Dermis microvascular lymphatic vessel endothelial cell (primary cell): ENCODE measurements at regions not wholly inside any gene's neighbourhood (a gene's known extent, or its start where the extent isn't known, plus 50 kb on each side); places are given as distances from the start of the nearest gene placed in this dataset.
A peak's percentile ranks its signal among the peaks of the same experiment; 100 is the strongest.
"Not testable (repeated sequence)": the region's sequence is repeated elsewhere in the genome, so short reads cannot be mapped to it uniquely, and the experiment has no call there.

Experiments used
- DNase-seq, 2 donors: peaks; one replicate each; pipeline versions ENCODE4 v3.0.0 to v3.0.0-alpha.2; 2010; ENCODE audit warnings: low read depth in 2 of 2

- not testable (repeated sequence) for DNase-seq
These were observed 110.3 kb downstream of the NPIPB11 start for GRCh38 chr16:29296176-29296575.

GRCh38 chr16:29294951-29295795, 111.3 kb downstream of the NPIPB11 start:
- DNase-seq: not testable (repeated sequence)

DNA sequence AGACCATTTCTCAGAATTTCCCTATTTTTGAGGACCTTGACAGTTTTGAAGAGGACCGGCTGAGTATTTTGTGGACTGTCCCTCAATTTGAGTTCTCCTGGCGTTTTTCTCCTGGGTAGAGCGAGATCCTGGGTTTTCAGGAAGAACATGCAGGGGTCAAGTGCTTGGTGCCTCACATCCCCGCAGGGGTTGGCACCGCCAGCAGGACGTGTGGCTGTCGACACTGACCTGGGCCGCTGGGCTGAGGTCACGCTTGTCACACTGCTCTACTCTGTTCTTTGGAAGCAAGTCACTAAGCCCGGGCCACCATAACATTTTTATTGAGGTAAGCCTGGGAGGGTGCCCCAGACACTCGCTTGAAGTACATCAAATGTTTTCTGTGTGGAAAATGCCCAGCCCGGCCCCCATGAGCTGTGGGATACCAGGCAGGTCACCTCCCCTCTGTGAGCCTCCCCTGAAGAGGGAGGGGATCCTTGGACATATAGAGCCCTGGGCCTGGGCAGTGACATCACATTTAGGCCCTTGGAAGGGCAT, 112.0 kb downstream of the NPIPB11 start:
- not testable (repeated sequence) for DNase-seq

- not testable (repeated sequence) for DNase-seq
These were observed 113.0 kb downstream of the NPIPB11 start for GRCh38 chr16:29293545-29293944.

- DNase-seq: not testable (repeated sequence)
These were observed 113.5 kb downstream of the NPIPB11 start for GRCh38 chr16:29292952-29293471.

DNA sequence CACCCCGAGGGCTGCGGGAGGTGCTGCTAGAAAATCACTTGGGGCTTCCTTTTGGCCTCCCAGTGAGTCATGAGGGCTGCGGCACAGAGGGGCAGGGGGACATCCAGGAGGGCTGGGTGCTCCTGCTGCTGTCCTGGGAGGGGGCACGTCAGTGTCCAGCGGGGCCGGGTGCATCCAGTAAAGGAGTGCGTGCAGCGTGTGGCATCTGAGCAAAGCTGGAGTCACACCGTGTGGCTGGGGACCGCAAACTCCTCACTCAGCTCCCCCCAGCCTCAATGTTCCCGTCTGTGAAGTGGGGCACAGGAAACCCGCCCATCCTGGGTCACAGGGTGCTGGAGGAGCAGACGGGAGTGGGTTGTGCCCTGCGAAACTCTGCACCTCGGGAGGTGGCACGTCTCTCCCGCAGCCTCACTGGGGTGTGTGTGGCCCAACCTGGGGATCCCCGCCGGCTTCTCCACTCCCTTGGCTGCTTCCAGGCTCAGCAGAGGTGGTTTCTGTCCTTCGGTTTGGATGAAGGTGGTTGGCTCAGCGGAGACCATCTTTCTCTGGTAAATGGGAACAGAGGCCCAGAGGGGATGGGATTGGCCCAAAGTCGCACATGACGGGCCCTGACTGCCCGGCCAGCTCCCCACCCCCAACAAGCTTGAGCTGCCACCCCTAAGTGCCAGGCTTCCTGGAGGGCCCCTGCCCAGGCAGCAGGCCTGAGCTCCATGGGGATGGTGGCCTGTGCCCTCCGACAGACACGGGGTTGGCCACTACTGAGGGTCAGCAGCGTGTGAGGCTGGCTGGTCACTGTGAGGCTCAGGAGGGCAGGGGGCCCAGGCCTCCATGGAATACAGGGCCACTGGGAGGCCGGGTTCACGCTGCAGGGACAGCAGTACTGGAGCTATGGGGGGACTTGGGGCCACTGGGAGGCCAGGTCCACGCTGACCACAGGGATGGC, 114.9 kb downstream of the NPIPB11 start:
- DNase-seq: not testable (repeated sequence)

DNA sequence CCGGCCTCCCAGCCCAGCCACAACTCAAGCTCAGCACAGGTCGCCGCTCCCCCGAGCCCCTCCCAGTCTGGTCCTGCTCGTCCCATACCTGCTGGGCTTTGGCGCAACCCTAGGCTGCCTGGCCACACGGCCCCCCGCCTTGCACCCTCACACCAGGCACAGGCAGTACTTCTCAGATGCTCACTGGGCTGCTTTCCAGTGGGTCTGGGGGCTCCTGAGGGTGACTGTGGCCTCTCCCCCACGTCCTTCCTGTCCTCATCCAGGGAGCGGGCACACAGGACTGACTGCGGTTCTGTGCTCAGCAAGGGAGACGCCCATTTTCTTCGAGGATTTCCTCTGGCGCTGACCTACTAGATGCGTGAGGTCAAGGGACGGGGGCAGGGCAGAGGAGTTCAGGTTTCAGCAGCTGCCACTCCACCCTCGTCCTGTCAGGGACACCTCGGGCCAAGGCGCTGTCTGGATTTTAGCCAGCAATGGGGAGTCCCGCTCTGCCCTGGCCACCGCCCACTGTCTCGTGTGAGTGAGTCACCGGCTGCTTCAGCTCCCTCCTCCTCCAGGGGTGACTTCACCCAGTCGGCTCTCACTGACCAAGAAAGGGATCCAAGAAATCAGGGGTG, 115.8 kb downstream of the NPIPB11 start:
- peak; percentile 26 to 97 for DNase-seq

DNA sequence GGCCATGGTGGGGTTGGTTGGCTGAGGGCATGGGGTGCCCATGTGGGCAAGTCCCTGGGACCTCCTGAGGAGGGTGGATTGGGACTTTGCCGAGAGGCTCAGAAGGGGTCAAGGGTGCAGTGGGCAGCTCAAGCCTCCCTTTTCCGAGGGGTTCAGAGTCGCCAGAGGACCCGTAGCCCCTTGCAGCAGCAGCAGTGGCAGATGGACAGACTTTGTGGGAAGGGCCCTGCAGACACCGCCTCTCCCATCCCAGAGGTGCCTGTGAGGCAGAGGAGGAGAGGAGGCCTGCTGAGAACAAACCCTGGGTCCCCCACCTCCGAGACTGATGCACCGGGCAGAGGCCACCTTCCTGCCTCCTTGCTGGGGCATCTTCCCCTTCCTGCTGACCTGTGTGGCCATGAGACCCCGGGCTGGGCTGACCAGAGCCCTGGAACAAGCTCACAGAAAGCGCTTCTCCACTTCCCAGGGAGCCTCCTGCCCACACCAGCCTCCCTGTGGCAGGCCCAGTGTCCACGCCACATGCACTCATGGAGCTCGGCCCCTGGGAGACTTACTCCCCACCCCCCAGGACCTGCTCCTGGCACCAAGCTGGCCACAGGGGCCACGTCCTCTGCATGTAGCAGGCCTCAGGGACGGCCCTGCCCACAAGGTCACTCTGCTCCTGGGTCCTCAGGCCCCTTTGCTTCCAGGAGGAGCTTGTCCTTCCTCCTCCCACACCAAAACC, 116.8 kb downstream of the NPIPB11 start:
- not testable (repeated sequence) for DNase-seq

DNA sequence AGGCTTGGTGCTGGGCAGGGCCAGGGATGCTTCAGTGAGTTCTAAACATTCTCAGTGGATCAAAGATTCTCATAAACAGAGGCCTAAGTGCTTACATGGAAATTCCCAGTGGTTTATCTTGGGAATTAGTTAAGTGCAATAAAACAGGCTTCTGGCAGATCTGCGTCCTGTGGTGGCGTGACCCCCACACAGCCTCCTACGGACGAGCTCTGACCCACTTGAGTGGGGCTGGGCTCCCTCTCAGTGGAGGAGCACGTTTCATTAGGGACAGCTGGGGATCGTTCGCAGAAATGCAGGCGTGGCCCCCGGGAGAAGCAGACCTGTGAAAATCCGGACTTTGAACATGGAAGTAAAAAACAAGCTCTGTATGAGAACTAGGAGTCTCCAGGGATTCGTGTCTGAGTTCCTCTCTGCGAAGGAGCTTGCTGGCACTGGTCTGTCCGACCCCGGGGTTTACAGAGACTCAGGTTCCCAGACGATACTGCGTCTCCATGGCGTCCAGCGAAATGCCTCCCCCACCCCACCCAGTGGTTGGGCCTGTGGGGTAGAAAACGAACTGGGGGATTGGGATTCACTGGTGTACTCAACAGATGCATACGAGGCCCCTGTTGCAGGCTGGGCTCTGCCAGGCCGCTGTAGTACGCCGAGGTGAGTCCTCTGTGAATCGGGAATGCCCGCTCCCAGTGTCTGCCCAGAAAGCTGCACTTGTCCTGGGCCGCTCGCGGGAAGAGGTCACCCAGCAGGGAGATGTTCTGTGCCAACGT, 117.6 kb downstream of the NPIPB11 start:
- DNase-seq: not testable (repeated sequence)

DNA sequence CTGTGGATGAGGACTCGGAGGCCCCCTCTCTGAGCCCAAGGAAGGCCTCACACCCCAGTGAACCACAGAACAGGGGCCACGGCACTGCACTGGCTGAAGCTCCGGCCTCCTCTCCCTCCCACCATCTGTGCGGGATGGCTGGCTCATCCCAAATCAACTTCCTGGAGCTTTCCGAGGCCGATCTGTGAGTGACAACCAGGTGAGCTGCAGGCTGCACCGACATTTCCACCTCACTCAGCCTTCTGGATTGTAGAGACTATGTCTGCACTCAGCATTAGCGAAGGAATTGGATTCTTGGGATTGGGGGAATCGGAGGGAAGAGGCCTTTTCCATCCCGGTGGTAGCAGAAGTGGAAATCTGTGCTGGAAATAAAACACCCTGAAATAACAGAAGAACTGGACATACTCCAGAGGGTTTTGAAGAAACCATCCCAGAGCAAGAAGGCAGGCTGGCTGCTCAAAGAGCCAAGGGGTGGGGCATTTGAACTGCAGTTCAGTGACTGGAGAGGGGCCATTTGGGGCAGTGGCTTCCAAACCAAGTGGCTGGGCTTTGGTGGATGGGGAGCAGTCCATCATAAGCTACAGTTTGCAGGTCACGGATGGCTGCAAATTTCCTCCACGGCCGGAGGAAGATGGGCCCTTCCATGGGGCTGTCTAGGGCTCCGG, 118.5 kb downstream of the NPIPB11 start:
- not testable (repeated sequence) for DNase-seq

GRCh38 chr16:29287246-29287645, 119.3 kb downstream of the NPIPB11 start:
- not testable (repeated sequence) for DNase-seq

DNA sequence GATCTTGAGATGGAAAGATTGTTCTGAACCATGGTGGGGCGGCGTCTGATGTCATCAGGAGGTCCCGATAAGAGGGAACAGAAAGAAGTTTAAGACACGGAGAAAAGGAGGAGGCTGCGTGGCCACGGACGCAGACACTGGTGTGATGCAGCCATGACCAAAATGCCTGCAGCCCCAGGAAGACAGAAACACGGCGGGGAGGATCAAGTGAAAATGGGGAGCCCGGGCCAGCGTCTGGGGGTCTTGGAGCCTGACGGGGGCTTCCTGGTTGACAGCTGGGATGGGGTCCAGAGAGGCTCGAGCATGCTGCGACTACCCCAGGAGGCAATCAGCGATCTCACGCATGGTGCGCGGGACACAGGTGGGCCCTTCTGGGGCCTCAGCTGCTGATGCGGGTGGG, 119.7 kb downstream of the NPIPB11 start:
- not testable (repeated sequence) for DNase-seq

DNA sequence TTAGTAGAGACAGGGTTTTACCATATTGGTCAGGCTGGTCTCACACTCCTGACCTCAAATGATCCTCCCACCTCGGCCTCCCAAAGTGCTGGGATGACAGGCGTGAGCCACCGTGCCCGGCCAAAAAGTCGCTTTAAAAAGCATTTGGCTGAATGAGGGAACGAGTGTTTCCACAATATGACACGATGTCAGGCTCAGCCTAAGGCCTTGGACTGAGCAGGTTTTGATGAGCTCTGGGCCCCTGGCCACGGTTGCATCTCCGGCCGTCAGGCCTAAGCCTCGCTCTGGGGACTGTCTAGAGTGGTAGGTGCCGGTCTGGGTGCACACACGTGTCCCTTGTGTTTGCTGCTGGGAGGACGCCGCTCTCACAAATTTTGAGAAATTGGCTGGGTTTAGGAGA, 120.3 kb downstream of the NPIPB11 start:
- not testable (repeated sequence) for DNase-seq

GRCh38 chr16:29285151-29285885, 121.2 kb downstream of the NPIPB11 start:
- peak in 1 of 2 donors; percentile 51 for DNase-seq

DNA sequence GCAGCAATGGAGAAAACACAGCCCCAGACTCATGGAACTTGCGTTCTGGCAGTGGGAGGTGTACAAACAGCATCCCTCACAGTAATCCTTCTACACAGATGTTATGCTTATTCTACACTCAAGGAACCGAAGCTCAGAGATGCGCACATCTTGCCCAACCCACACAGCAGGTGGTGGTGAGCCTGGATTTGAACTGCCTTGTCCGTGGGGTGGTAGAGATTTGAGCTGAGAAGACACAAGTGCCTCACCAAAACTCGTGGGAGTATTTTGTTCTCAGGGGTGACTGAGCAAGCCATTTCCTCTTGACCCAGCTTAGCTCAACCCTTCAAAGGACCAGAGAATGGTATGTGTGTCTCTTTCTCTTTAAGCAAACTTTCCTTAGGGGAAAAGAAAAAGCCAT, 121.8 kb downstream of the NPIPB11 start:
- DNase-seq: not testable (repeated sequence)

DNA sequence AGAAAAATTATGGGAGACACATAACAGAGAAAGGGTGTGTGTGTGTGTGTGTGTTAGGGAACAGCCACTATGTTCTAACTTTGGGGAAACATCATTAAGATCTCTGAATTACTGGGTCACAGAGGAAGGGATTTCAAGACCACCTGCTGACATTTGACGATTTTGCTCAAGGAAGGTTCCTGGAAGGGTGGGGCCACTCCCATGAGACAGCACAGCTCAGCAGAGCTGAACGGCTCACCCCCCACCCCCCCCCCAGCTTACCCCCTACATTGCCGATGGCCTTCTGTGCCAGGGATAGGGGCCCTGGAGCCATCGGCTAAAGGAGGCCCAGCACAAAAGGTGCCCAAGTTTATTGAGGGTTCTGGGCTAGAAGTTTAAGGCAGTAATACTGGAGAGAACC, 122.4 kb downstream of the NPIPB11 start:
- not testable (repeated sequence) for DNase-seq

DNA sequence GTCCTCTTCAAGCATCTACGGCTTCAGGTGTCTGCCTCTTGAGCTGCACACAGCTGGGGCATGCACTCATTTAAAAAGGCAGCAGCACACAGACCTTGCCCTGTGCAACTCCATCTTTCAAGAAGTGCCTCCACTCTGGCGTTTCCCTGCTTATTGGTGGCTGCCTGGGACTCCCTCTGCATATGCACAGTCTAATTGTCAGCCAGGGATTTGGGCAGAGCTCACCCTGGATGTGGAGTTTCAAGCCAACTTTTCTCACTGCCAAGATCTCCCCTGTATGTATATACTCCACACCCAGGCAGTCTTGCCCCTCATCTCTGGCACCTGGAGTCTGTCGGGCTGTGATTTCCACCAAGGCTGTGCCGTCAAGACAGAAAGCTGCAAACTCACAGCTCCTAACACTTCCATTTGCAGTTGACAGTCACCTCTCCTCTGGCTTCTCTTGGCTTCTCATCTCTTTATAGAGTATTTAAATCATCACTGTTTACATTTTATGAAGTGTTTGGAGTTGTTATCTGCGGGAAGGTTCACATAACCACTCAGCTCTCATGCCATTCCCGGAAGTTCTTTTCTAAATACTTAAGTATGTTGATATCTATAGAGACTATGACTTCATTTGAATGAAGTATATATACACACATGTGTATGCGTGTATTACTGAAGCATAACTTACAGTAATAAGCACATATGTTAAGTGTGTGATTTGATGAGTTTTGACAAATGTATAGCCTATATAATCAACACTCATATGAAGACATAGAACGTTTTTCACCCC, 128.2 kb downstream of the NPIPB11 start:
- DNase-seq: not testable (repeated sequence)

DNA sequence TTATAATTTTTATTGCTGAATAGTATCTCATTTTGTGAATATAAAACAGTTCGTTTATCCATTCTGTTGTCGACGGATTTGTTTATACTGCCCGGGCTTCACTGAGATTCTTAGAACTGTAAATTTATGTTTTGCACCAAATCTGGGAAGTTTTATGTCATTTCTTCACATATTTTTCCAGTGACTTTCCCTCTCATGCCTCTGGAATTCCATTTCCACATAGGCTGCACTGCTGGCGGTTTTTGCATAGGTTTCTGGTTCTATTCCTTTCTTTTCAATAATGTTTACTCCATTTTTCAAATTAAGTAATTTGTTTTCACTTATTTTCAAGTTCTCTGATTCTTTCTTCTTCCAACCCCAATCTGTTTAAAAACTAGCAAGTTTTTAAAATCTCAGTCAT, 130.1 kb downstream of the NPIPB11 start:
- DNase-seq: not testable (repeated sequence)
